Fibroblast of mammary gland (primary cell): ENCODE measurements at regions not wholly inside any gene's neighbourhood (a gene's known extent, or its start where the extent isn't known, plus 50 kb on each side); places are given as distances from the start of the nearest gene placed in this dataset.

ENCODE experiments used
- DNase-seq: peaks from one replicate; pipeline ENCODE4 v3.0.0-alpha.2; 2010; ENCODE audit warnings: low read depth
- H3K4me3 ChIP-seq: 2 replicates; pipeline ENCODE4 v1.5.1; 2011; ENCODE audit warnings: low read depth, mild to moderate bottlenecking, low read length, moderate library complexity; ENCODE audit not compliant: control insufficient read depth
- CTCF ChIP-seq: conservative IDR thresholded peaks from 2 replicates; pipeline ENCODE4 v1.5.1; 2011; ENCODE audit warnings: low read depth, low read length, inconsistent platforms; ENCODE audit not compliant: control insufficient read depth, insufficient read depth

GRCh38 chr15:61681038-61681418 is 379.2 kb downstream of the VPS13C start:
- no peak for DNase-seq
- H3K4me3 ChIP-seq, result no peak overlapping the region
- no peak for TF ChIP-seq CTCF

- no peak for DNase-seq
- H3K4me3 ChIP-seq, result no peak overlapping the region
- no peak for TF ChIP-seq CTCF
Observed at GRCh38 chr15:61680260-61681037, 379.8 kb downstream of the VPS13C start.

- H3K4me3 ChIP-seq, result no peak overlapping the region
- DNase-seq, result no peak
- TF ChIP-seq CTCF, result no peak
Observed at GRCh38 chr15:61671736-61672135, 388.5 kb downstream of the VPS13C start.

GRCh38 chr15:61668444-61668843 is 391.8 kb downstream of the VPS13C start:
- no peak overlapping the region for H3K4me3 ChIP-seq
- no peak for TF ChIP-seq CTCF
- no peak for DNase-seq

GRCh38 chr15:61661791-61662190 is 398.5 kb downstream of the VPS13C start:
- no peak for TF ChIP-seq CTCF
- DNase-seq, result peak; percentile 67
- no peak overlapping the region for H3K4me3 ChIP-seq

GRCh38 chr15:61660579-61660978 is 399.7 kb downstream of the VPS13C start:
- H3K4me3 ChIP-seq, result no peak overlapping the region
- TF ChIP-seq CTCF, result no peak
- DNase-seq, result peak; percentile 95
